ENCODE measurements at regions not wholly inside any gene's neighbourhood (a gene's known extent, or its start where the extent isn't known, plus 50 kb on each side); places are given as distances from the start of the nearest gene placed in this dataset.

GRCh38 chr13:99634672-99635071 is 133.4 kb downstream of the TM9SF2 start:
- no peak for DNase-seq

GRCh38 chr13:99630269-99630898 is 129.1 kb downstream of the TM9SF2 start:
- DNase-seq, result no peak

GRCh38 chr13:99629641-99630040 is 128.4 kb downstream of the TM9SF2 start:
- no peak for DNase-seq

GRCh38 chr13:99628442-99628841 is 127.2 kb downstream of the TM9SF2 start:
- no peak for DNase-seq

- DNase-seq, result no peak
Measured at GRCh38 chr13:99626461-99627082, 125.3 kb downstream of the TM9SF2 start.

- no peak for DNase-seq
Measured at GRCh38 chr13:99624936-99625540, 123.8 kb downstream of the TM9SF2 start.

- DNase-seq, result no peak
Measured at GRCh38 chr13:99620806-99621205, 119.5 kb downstream of the TM9SF2 start.

GRCh38 chr13:99619207-99619606 is 117.9 kb downstream of the TM9SF2 start:
- DNase-seq, result no peak

- no peak for DNase-seq
Measured at GRCh38 chr13:99617474-99618255, 116.4 kb downstream of the TM9SF2 start.

- no peak for DNase-seq
Measured at GRCh38 chr13:99614465-99614885, 113.2 kb downstream of the TM9SF2 start.
